ENCODE measurements at regions not wholly inside any gene's neighbourhood (a gene's known extent, or its start where the extent isn't known, plus 50 kb on each side); places are given as distances from the start of the nearest gene placed in this dataset.

DNA sequence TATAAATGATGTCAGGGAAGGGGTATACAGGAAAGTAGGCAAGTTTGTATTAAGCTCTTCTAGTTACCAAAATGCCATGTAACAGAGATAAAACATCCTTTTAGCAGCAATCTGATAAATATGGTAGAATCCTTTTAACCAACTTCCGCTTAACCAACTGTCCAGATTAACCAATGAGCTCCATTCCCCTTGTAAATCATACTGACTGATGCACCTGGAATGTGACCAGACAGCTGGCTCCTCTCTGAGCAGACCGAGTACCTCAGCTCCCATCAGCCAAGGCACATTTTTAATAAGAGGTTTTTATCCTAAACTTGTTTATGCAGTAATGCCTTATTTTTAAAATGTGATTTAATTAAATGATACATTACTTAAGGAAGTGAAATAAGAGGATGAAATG, 66.4 kb downstream of the KLF12 start:
- no peaks in the 10 kb centered on the region for H3K27me3 ChIP-seq
- TF ChIP-seq EP300 (IDR thresholded peaks at IDR 0.05) (no peak), POLR2A (IDR thresholded peaks at IDR 0.05) (no peak)
- TF ChIP-seq, protein P1, sequence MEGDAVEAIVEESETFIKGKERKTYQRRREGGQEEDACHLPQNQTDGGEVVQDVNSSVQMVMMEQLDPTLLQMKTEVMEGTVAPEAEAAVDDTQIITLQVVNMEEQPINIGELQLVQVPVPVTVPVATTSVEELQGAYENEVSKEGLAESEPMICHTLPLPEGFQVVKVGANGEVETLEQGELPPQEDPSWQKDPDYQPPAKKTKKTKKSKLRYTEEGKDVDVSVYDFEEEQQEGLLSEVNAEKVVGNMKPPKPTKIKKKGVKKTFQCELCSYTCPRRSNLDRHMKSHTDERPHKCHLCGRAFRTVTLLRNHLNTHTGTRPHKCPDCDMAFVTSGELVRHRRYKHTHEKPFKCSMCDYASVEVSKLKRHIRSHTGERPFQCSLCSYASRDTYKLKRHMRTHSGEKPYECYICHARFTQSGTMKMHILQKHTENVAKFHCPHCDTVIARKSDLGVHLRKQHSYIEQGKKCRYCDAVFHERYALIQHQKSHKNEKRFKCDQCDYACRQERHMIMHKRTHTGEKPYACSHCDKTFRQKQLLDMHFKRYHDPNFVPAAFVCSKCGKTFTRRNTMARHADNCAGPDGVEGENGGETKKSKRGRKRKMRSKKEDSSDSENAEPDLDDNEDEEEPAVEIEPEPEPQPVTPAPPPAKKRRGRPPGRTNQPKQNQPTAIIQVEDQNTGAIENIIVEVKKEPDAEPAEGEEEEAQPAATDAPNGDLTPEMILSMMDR (IDR thresholded peaks at IDR 0.05) = no peak
- H3K36me3 ChIP-seq = no peaks in the 10 kb centered on the region
- peaks cover 0 to 43% (median 7%) of the 10 kb centered on the region in 4 donors for H3K4me1 ChIP-seq
- H3K4me3 ChIP-seq = no peak overlapping the region
- 75 to 78% methylated on average over 2 of the region's 2 CpGs for WGBS, 2 donors
- DNase-seq (ENCODE audit: low spot score in 2 of 2) = no peak
- no peak overlapping the region for H3K27ac ChIP-seq
- H3K9me3 ChIP-seq = no peaks in the 10 kb centered on the region

DNA sequence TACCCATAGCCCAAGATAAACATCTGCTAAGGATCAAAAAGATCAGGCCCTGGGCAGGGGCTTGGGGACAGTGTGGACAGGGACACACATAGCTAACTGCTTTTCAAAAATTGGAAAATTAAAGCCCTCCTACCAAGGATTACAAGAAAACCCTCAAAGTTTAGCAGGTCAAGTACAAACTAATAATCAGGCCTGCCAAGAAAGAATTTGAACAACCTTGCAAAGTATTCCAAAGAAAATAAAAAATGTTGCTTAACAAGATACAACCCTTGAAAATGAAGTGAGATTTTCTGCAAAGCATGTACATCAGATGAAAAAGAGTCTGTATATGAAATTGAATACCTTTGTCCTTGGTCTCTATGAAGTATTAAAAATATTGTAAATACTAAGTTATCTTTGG, 67.3 kb downstream of the KLF12 start:
- no peaks in the 10 kb centered on the region for H3K9me3 ChIP-seq
- H3K4me3 ChIP-seq = no peak overlapping the region
- TF ChIP-seq EP300 (IDR thresholded peaks at IDR 0.05) (no peak), POLR2A (IDR thresholded peaks at IDR 0.05) (no peak)
- TF ChIP-seq, protein P1 (IDR thresholded peaks at IDR 0.05) = no peak
- no peak for DNase-seq (ENCODE audit: low spot score in 2 of 2)
- H3K4me1 ChIP-seq = peaks cover 0 to 52% (median 14%) of the 10 kb centered on the region in 4 donors
- H3K36me3 ChIP-seq = no peaks in the 10 kb centered on the region
- no peaks in the 10 kb centered on the region for H3K27me3 ChIP-seq
- H3K27ac ChIP-seq = no peak overlapping the region

DNA sequence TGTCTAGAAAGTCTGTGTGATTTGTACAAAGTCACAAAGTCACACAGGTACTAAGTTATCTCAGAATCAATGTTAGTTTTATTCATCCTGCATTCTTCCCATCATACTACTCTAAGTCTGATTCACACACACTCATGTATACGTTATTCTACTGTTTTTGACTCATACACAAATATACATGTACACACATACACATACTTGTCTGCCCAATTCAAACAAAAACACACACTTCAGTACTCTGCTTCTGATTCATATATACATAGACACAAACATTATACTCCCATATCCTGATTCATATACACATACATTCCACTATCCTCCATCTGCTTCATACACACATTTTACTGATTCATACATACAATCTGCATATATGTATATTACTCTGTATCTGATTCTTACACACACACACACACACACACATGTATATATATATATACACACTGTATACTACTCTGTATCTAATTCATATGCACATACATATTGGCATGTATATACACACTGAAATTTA, 69.3 kb downstream of the KLF12 start:
- Histone ChIP-seq H3K4me3 (no peak overlapping the region), H3K27me3 (no peaks in the 10 kb centered on the region), H3K27ac (no peak overlapping the region), H3K36me3 (no peaks in the 10 kb centered on the region), H3K4me1 (peaks cover 0 to 64% (median 18%) of the 10 kb centered on the region in 4 donors), H3K9me3 (no peaks in the 10 kb centered on the region)
- TF ChIP-seq POLR2A (IDR thresholded peaks at IDR 0.05) = no peak
- TF ChIP-seq, protein P1 (IDR thresholded peaks at IDR 0.05) = no peak
- no peak for DNase-seq (ENCODE audit: low spot score in 2 of 2)
- 71 to 87% methylated on average over 1 of the region's 1 CpG for WGBS, 2 donors

DNA sequence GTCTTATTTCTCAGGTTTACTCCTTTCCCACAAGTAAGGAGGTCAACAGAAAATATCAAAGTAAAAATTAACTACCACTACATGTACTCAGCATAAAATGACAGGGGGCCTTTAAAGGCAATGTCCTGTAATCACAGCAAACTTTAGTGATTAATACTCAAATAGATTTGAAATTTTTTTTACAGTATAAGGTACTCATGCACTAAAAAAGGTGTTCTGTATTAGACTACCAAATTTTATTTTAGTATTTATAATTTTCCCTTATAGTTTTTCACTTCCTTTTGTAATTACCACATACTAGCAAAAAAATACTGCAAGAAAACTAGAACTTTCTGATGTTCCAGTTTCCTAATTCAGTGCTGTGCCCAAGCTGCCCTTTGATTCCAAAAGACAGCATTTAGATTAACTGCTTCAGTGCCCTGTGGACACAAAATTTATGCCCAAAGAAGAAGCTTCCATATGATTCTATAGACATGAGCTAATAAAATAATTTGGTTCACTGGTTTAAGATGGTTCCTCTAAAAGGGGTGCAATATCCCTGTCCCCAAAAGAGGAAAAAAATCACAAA, 70.6 kb downstream of the KLF12 start:
- TF ChIP-seq EP300 (IDR thresholded peaks at IDR 0.05) (no peak), POLR2A (IDR thresholded peaks at IDR 0.05) (no peak)
- TF ChIP-seq, protein P1 (IDR thresholded peaks at IDR 0.05) = no peak
- Histone ChIP-seq H3K4me1 (peaks cover 0 to 64% (median 18%) of the 10 kb centered on the region in 4 donors), H3K27me3 (no peaks in the 10 kb centered on the region), H3K27ac (peak overlapping the region in 2 of 4 donors; percentile 62 to 74), H3K36me3 (no peaks in the 10 kb centered on the region), H3K9me3 (no peaks in the 10 kb centered on the region), H3K4me3 (peak overlapping the region in 1 of 4 donors; percentile 13)
- no peak for DNase-seq (ENCODE audit: low spot score in 2 of 2)

DNA sequence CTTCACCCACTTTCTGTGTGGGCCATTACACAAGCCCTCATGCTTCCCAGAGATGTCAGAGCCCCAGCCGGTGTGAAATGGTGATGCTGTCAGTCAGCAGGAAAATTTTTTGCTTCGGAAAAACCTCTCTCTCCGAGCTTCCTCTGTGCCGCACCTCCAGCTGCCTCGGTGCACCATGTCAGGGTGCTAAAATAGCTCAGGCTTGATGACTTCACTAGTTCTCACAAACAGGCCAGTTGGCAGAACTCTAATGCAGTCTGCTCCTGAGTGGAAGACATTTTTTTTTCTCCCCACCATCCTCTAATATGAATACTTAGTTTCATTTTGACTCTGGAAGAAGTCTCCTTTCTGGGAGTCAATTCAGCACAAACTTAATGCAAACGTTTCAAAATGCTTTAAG, 71.3 kb downstream of the KLF12 start:
- peak overlapping the region in 2 of 4 donors; percentile 13 to 36 for H3K4me3 ChIP-seq
- peak overlapping the region in 3 of 4 donors; percentile 62 to 74 (median 63) for H3K27ac ChIP-seq
- peak in 1 of 2 donors; percentile 18 for DNase-seq (ENCODE audit: low spot score in 2 of 2)
- H3K36me3 ChIP-seq = no peaks in the 10 kb centered on the region
- peaks cover 0 to 61% (median 18%) of the 10 kb centered on the region in 4 donors for H3K4me1 ChIP-seq
- TF ChIP-seq EP300 (IDR thresholded peaks at IDR 0.05) = no peak
- H3K9me3 ChIP-seq = no peaks in the 10 kb centered on the region
- H3K27me3 ChIP-seq = no peaks in the 10 kb centered on the region
- WGBS, 2 donors = 10 to 15% methylated on average over 6 of the region's 6 CpGs
